Heart left ventricle (tissue), 13 donors: ENCODE measurements at regions not wholly inside any gene's neighbourhood (a gene's known extent, or its start where the extent isn't known, plus 50 kb on each side); places are given as distances from the start of the nearest gene placed in this dataset.

Experiments
- CTCF ChIP-seq, 12 donors: fragments of 200-600 bp; sonication (generic) in 4 of 12; IDR thresholded peaks; one replicate each; pipeline versions ENCODE4 v1.5.0 to v1.8.0; 2018 to 2022; ENCODE audit warnings: antibody characterized with exemption in 12 of 12, mild to moderate bottlenecking in 5 of 12
- POLR2A ChIP-seq, 2 donors: fragments of 450-650 bp; IDR thresholded peaks; one replicate each; pipeline ENCODE4 v1.6.1; 2017; ENCODE audit warnings: antibody characterized with exemption in 2 of 2, mild to moderate bottlenecking in 2 of 2, moderate library complexity in 2 of 2
- donor health status: ischemic (EF 13 %, LVEDD 7.1; RV severe dilation, severe dysfunction).
- donor health status: DM: no; HTN: yes; CAD: no.
- donor health status: DM: no; HTN: no; CAD: no.
- donor health status: ischemic (EF 25% LVEDD 6.9; RV normal size, moderate dysfunction).
- donor health status: ischemic (EF 25% LVEDD 5.7; RV mildly dilated, moderate dysfunction).
- donor health status: ischemic (EF 35%, LVEDD 5.7; RV mildly dilated, moderate dysfunction).
- donor health status: nonischemic (EF 11% LVEDD 7.7; RV severe dilation, severe dysfunction).
- donor health status: DM: yes; HTN: yes; CAD: no.
- donor health status: PGD.
- donor health status: ischemic (EF 29% LVEDD 5.4; RV normal size, mild dysfunction).
- donor health status: nonischemic (EF 23%, LVEDD 6.1; RV moderate dilation, normal function).

- TF ChIP-seq CTCF (IDR thresholded peaks at IDR 0.05) = no peak
- TF ChIP-seq POLR2A (IDR thresholded peaks at IDR 0.05) = no peak
Measured at GRCh38 chr9:90322296-90322695, 320.3 kb downstream of the DIRAS2 start.
